K562 (cell line): ENCODE measurements at regions not wholly inside any gene's neighbourhood (a gene's known extent, or its start where the extent isn't known, plus 50 kb on each side); places are given as distances from the start of the nearest gene placed in this dataset.

ENCODE experiments used
- ARID1B ChIP-seq: fragments of 450-650 bp; IDR thresholded peaks from 2 replicates; pipeline ENCODE4 v1.6.1; 2016; ENCODE audit warnings: antibody characterized with exemption, mild to moderate bottlenecking, inconsistent platforms
- CBX1 ChIP-seq: sonication (generic); IDR thresholded peaks from 2 replicates; pipeline ENCODE4 v1.6.1; 2016; ENCODE audit warnings: antibody characterized with exemption, low read depth, mild to moderate bottlenecking
- CCNT2 ChIP-seq: IDR thresholded peaks from 2 replicates; pipeline ENCODE4 v1.6.1; 2011; ENCODE audit warnings: borderline replicate concordance, low read depth, mild to moderate bottlenecking, moderate library complexity, mixed read lengths, low read length; ENCODE audit not compliant: insufficient read length; ENCODE audit errors: extremely low read depth
- CHCHD3 ChIP-seq: fragments of 250-450 bp; sonication (Bioruptor Pico); IDR thresholded peaks from 2 replicates; pipeline ENCODE4 v2.1.2; 2022; ENCODE audit warnings: mild to moderate bottlenecking
- DPF2 ChIP-seq: fragments of 450-650 bp; IDR thresholded peaks from 2 replicates; pipeline ENCODE4 v1.6.1; 2016
- ELF4 ChIP-seq: fragments of 450-650 bp; formaldehyde crosslinking; IDR thresholded peaks from 2 replicates; pipeline ENCODE4 v1.4.0; 2022; ENCODE audit warnings: missing genetic modification characterization
- FOSL1 ChIP-seq: fragments of 200-800 bp; sonication (Bioruptor generic); conservative IDR thresholded peaks from 2 replicates; pipeline ENCODE4 v1.6.1; 2016; ENCODE audit warnings: missing genetic modification characterization, missing compliant biosample characterization
- FOXA3 ChIP-seq, 2 experiments: fragments of 450-650 bp in 1 of 2; sonication (generic) in 1 of 2; formaldehyde crosslinking; IDR thresholded peaks in 1 of 2; conservative IDR thresholded peaks in 1 of 2; 2 replicates each; pipeline versions ENCODE4 v1.4.0 to v1.8.0; 2020 to 2022; ENCODE audit warnings: mild to moderate bottlenecking in 2 of 2, missing genetic modification reagents in 1 of 2
- HDAC1 ChIP-seq, 2 experiments: fragments of 450-650 bp; IDR thresholded peaks; 2 replicates each; pipeline ENCODE4 v1.6.1; 2016 to 2017; ENCODE audit warnings: inconsistent platforms in 1 of 2, mild to moderate bottlenecking in 1 of 2, moderate library complexity in 1 of 2
- JUN ChIP-seq, 2 experiments: sonication (generic) in 1 of 2; formaldehyde crosslinking in 1 of 2; IDR thresholded peaks; 2 replicates each; pipeline versions ENCODE4 v1.6.1 to v1.8.0; 2012 to 2022; ENCODE audit warnings: borderline replicate concordance in 2 of 2, mild to moderate bottlenecking in 2 of 2, improper control_type of control experiment in 1 of 2, low read depth in 1 of 2, low read length in 1 of 2, missing genetic modification reagents in 1 of 2
- NCOR1 ChIP-seq: fragments of 450-650 bp; IDR thresholded peaks from 2 replicates; pipeline ENCODE4 v1.6.1; 2016; ENCODE audit warnings: mild to moderate bottlenecking, moderate library complexity
- RAD21 ChIP-seq, 2 experiments: fragments of 250-450 bp in 1 of 2; fragments of 450-650 bp in 1 of 2; sonication (Bioruptor Pico) in 1 of 2; formaldehyde crosslinking in 1 of 2; IDR thresholded peaks in 1 of 2; conservative IDR thresholded peaks in 1 of 2; 2 replicates each; pipeline versions ENCODE4 v1.4.0 to v1.8.0; 2020 to 2022; ENCODE audit warnings: mild to moderate bottlenecking in 2 of 2, moderate library complexity in 1 of 2
- RBM22 ChIP-seq: fragments of 200-400 bp; formaldehyde crosslinking; IDR thresholded peaks from 2 replicates; pipeline ENCODE4 v1.6.1; 2018; ENCODE audit warnings: low read length, low read depth; ENCODE audit not compliant: poor library complexity, severe bottlenecking
- RBM25 ChIP-seq: fragments of 200-400 bp; formaldehyde crosslinking; IDR thresholded peaks from 2 replicates; pipeline ENCODE4 v1.6.1; 2018; ENCODE audit warnings: low read length, low read depth, moderate library complexity; ENCODE audit not compliant: severe bottlenecking
- SAP30 ChIP-seq: fragments of 200-600 bp; sonication (generic); IDR thresholded peaks from 2 replicates; pipeline ENCODE4 v1.6.1; 2012; ENCODE audit warnings: borderline replicate concordance, low read depth, mild to moderate bottlenecking, moderate library complexity, low read length, control low read depth, inconsistent platforms; ENCODE audit not compliant: insufficient read depth, poor library complexity, severe bottlenecking
- SIX5 ChIP-seq, 2 experiments: IDR thresholded peaks; 2 replicates each; pipeline ENCODE4 v1.6.1; 2011; ENCODE audit warnings: low read length in 2 of 2, borderline replicate concordance in 1 of 2, low read depth in 1 of 2, mild to moderate bottlenecking in 1 of 2, moderate library complexity in 1 of 2; ENCODE audit not compliant: insufficient read depth in 1 of 2
- SOX6 ChIP-seq: fragments of 450-650 bp; IDR thresholded peaks from 2 replicates; pipeline ENCODE4 v1.6.1; 2014; ENCODE audit warnings: mild to moderate bottlenecking
- TBL1XR1 ChIP-seq, 2 experiments: IDR thresholded peaks; 2 replicates each; pipeline ENCODE4 v1.6.1; 2012; ENCODE audit warnings: improper control_type of control experiment in 2 of 2, low read length in 2 of 2, mild to moderate bottlenecking in 1 of 2
- TEAD4 ChIP-seq, 2 experiments: sonication (generic) in 1 of 2; formaldehyde crosslinking in 1 of 2; IDR thresholded peaks; 2 replicates each; pipeline versions ENCODE4 v1.6.1 to v1.8.0; 2012 to 2022; ENCODE audit warnings: borderline replicate concordance in 1 of 2, inconsistent platforms in 1 of 2, low read length in 1 of 2, mild to moderate bottlenecking in 1 of 2, missing genetic modification reagents in 1 of 2
- THRAP3 ChIP-seq: fragments of 450-650 bp; IDR thresholded peaks from 2 replicates; pipeline ENCODE4 v1.6.1; 2016; ENCODE audit warnings: mild to moderate bottlenecking, inconsistent platforms, borderline replicate concordance
- TSC22D4 ChIP-seq: fragments of 450-650 bp; IDR thresholded peaks from 2 replicates; pipeline ENCODE4 v1.6.1; 2016; ENCODE audit warnings: missing genetic modification characterization, missing biosample characterization, control low read depth
- ZNF644 ChIP-seq: fragments of 200-800 bp; sonication (Bioruptor generic); IDR thresholded peaks from 2 replicates; pipeline ENCODE4 v1.6.1; 2016; ENCODE audit warnings: low read depth, missing genetic modification characterization, missing compliant biosample characterization
- TF ChIP-seq, protein P1 (sequence below): sonication (generic); formaldehyde crosslinking; IDR thresholded peaks from 2 replicates; pipeline ENCODE4 v1.5.0; 2020; ENCODE audit warnings: missing genetic modification reagents
- TF ChIP-seq, protein P2 (sequence below): fragments of 250-450 bp; sonication (Bioruptor Pico); IDR thresholded peaks from 2 replicates; pipeline ENCODE4 v1.9.0; 2021; ENCODE audit warnings: mild to moderate bottlenecking
- TF ChIP-seq, protein P3 (sequence below): fragments of 450-650 bp; IDR thresholded peaks from 2 replicates; pipeline ENCODE4 v1.6.1; 2016; ENCODE audit warnings: borderline replicate concordance

DNA sequence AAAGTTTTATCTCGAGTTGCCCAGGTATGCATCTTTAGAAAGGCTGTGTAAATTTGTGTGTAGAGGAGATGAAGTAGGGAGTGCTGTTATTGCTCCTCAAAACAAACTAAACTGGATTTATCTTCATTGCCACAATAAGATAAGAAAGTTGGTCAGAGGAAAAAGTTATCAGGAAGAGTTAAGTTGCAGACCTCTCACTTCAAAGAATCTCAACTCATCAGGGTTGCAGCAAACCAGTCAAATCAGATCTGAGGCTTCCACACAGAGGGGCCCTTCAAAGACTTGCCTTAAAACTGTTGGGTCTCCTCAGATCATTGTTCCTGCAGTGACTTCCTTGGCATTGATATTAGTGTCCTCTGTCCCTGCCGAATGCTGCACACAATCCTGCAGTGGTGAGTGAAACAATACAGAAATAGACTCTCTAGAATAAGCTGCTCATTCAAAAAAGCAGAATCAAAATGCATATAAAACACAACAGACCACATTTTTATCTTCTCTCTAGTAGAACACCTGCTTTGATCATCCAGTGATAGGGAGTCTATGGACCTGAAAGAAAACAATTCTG lies 191.2 kb upstream of the CBLB start (continued):
- TF ChIP-seq JUN (IDR thresholded peaks at IDR 0.05; ENCODE audit: borderline replicate concordance, low read depth, low read length) = no peak
- no peak for TF ChIP-seq JUN (CRISPR knock-in tag; IDR thresholded peaks at IDR 0.05; ENCODE audit: borderline replicate concordance)
- no peak for TF ChIP-seq FOXA3 (CRISPR knock-in tag; conservative IDR thresholded peaks at IDR 0.05 in 1 of 2, IDR thresholded peaks at IDR 0.05 in 1 of 2)
- no peak for TF ChIP-seq ZNF644
- TF ChIP-seq FOSL1 (tag) = no peak
- peak; percentile 36; the same call in 1 of the 2 replicates for TF ChIP-seq SOX6
- TF ChIP-seq RAD21 (CRISPR knock-in tag; conservative IDR thresholded peaks at IDR 0.05 in 1 of 2, IDR thresholded peaks at IDR 0.05 in 1 of 2) = no peak
- TF ChIP-seq SAP30 = no peak
- no peak for TF ChIP-seq CBX1
- no peak for TF ChIP-seq CHCHD3 (CRISPR knock-in tag)
- TF ChIP-seq RBM22 = no peak
- peak in 1 of 2 experiments; percentile 42; a peak in 1 of 4 replicates for TF ChIP-seq HDAC1 (IDR thresholded peaks at IDR 0.05)
- TF ChIP-seq ELF4 (CRISPR knock-in tag) = no peak
- TF ChIP-seq CCNT2 = peak; percentile 35
- peak; percentile 64 for TF ChIP-seq TEAD4 (IDR thresholded peaks at IDR 0.05; ENCODE audit: low read length)
- no peak for TF ChIP-seq TEAD4 (CRISPR knock-in tag; IDR thresholded peaks at IDR 0.05; ENCODE audit: borderline replicate concordance)
- TF ChIP-seq TBL1XR1 (IDR thresholded peaks at IDR 0.05; ENCODE audit: low read length in 2 of 2) = no peak
- TF ChIP-seq, protein P1, sequence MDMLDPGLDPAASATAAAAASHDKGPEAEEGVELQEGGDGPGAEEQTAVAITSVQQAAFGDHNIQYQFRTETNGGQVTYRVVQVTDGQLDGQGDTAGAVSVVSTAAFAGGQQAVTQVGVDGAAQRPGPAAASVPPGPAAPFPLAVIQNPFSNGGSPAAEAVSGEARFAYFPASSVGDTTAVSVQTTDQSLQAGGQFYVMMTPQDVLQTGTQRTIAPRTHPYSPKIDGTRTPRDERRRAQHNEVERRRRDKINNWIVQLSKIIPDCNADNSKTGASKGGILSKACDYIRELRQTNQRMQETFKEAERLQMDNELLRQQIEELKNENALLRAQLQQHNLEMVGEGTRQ (CRISPR knock-in tag) = no peak
- no peak; the same call in 1 of the 2 replicates for TF ChIP-seq DPF2
- peak; percentile 66 for TF ChIP-seq ARID1B
- no peak for TF ChIP-seq THRAP3
- no peak for TF ChIP-seq TSC22D4 (tag)
- peak; percentile 37; the same call in 1 of the 2 replicates for TF ChIP-seq NCOR1
- TF ChIP-seq SIX5 (IDR thresholded peaks at IDR 0.05; ENCODE audit: borderline replicate concordance in 1 of 2, insufficient read depth in 1 of 2, low read depth in 1 of 2, low read length in 2 of 2) = no peak
- TF ChIP-seq, protein P2, sequence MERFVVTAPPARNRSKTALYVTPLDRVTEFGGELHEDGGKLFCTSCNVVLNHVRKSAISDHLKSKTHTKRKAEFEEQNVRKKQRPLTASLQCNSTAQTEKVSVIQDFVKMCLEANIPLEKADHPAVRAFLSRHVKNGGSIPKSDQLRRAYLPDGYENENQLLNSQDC = no peak
- TF ChIP-seq, protein P3, sequence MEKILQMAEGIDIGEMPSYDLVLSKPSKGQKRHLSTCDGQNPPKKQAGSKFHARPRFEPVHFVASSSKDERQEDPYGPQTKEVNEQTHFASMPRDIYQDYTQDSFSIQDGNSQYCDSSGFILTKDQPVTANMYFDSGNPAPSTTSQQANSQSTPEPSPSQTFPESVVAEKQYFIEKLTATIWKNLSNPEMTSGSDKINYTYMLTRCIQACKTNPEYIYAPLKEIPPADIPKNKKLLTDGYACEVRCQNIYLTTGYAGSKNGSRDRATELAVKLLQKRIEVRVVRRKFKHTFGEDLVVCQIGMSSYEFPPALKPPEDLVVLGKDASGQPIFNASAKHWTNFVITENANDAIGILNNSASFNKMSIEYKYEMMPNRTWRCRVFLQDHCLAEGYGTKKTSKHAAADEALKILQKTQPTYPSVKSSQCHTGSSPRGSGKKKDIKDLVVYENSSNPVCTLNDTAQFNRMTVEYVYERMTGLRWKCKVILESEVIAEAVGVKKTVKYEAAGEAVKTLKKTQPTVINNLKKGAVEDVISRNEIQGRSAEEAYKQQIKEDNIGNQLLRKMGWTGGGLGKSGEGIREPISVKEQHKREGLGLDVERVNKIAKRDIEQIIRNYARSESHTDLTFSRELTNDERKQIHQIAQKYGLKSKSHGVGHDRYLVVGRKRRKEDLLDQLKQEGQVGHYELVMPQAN = no peak
- no peak for TF ChIP-seq RBM25
